Endothelial cell of hepatic sinusoid (primary cell): ENCODE measurements at regions not wholly inside any gene's neighbourhood (a gene's known extent, or its start where the extent isn't known, plus 50 kb on each side); places are given as distances from the start of the nearest gene placed in this dataset.

Experiments used
- in situ Hi-C: cut with HindIII; loops from 2 replicates; pipeline ENCODE4 v1.10.0; 2017; ENCODE audit warnings: low sequenced_read_pairs

DNA sequence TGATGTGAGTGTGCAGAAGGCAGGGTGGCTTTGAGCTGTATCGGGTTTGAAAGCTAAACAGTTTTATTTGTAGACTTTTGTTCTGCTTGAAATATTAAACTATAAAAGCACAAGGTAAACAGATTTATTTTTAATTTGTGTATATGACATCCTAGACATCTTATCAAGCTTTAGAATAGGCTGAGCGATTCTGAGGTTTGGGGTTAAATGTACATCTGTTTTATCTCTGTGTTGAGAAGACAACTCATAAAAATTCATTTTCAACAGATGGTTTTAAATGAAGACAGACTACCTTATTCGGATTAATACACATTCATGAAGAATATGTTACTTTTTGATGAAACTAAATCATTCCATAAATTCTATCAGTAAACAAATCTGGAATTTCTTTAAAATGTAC is 368.8 kb downstream of the RPRM start:
- in situ Hi-C loops, result no loop called here

DNA sequence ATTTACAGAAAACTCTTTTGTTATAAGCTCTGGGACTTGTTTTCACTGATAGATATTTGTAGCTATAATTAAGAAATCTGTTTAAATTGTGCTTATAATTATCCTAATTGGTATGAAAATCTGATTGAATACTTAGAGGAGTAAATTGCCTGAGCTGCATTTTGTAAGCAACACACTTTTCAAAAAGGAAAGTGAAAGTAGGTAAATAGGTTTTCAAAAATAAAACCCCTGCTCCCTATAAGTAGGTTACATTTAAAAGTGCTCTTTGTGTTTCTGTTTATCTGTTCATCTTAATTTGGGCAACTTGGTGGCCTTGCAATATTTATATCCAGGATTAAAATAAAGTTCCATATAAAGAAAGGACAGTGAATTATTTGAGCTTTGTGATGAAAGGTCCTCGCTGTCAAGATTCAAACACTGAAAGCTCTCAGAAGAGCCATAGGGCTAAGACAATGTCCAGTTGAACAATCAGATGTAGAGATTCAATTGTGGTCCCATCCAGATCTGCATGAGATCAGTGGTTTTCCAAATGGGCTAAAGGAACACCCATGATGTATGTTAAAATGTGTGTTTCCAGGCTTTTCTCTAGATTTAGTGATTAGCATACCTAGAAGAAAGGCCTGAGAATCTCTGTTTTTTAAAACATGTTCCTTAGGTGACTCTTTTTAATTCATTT is 371.6 kb downstream of the RPRM start:
- in situ Hi-C loops, result no loop called here

DNA sequence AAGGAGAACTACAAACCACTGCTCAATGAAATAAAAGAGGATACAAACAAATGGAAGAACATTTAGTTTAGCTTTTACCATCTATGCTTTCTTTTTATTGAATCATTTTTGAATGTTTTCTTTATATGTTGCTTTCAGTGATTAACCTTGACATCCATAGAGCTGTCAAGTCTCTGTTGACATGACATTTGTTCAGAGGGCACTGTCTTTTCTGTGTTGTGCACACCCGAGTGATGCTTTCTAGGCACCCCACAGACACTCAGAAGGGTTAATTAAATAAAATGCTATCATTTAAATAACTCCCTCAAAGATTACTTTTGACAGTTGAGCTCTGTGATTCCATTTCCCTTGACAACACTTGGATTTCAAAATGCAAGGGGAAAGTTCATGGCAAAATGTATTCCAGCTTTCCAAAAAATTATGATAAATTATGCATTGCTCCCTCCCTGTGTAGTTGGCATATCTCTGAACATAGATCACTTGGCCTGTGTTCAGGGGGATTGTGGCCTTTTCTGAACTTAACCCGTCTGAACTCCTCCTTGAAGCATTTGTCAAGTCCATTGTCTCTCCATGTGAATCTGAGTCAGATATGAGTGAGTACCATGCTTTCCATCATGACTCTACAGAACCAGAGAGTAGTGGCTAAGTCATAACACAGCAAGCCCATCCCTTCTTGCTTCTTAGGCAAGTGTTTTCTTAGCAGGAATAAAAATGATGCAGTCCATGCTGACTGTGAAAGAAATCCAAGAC is 372.6 kb downstream of the RPRM start:
- in situ Hi-C loops, result no loop called here

DNA sequence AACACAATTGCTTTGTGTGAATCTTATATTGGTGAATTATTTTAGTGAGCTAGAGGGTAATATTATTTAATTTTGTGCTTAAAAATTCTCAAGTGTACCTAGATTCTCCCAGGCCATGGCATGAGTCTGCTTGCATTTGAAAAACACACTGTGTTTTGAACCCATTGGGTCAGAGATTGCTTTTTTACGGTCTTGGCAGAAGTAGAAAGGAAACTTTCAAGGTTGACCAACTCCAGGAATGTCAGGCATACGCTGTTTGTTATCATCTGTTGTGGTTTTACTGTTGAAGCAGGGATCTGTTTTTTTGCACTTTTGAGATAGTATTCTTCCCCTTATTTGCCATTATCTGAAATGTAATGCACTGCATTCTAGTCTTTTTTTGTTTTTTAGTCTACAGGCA is 377.4 kb downstream of the RPRM start:
- in situ Hi-C loops, result no loop called here

DNA sequence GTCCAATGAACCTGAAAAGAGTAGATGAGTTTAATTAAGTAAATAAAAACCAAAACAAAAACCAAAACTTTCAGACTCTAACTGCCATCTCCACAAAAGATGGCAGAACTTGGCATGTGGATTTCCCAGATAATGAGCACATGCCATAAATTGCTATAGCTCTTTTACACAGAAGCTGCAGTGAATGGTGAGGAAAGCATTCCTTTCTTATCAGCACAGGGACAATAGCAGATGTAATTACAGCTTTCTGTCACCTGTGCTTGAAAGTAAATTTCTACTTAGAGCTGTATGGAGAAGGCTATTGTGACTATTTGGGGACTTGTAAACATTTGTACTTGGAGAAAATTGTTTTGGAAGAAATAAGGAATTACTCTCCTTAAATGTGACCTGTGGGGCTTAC is 378.4 kb downstream of the RPRM start:
- in situ Hi-C loops, result no loop called here

DNA sequence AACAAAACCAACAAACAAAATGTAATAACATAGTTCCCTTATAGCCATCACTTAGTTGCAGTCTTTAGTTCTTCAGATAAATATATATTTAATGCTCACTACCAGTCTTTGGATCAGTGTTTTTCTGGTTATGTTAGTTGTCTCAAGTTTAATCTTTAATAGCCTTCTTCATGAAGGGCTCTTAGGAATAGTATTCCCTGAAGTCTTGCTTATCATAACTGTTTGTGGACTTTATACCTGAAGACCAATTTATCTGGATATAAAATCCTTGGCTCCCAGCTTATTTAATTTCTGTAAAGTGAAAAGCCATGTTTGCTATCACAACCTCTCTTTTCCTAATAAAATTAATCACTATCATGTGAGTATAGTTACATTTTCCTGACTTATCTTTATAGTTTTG is 379.7 kb downstream of the ARL6IP6 start:
- in situ Hi-C loops, result no loop called here

DNA sequence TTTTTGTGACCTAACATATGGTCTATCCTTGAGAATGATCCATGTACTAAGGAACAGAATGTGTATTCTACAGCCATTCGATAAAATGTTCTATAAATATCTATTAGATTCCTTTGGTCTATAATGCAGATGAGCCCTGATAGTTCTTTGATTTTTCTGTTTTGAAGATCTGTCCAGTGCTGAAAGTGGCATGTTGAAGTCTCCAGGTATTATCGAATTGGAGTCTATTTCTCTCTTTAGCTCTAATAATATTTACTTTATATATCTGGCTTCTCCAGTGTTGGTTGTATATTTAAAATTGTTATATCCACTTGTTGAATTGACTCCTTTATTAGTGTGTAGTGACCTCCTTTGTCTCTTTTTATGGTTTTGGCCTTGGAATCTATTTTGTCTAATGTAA is 377.9 kb downstream of the ARL6IP6 start:
- in situ Hi-C loops, result no loop called here

DNA sequence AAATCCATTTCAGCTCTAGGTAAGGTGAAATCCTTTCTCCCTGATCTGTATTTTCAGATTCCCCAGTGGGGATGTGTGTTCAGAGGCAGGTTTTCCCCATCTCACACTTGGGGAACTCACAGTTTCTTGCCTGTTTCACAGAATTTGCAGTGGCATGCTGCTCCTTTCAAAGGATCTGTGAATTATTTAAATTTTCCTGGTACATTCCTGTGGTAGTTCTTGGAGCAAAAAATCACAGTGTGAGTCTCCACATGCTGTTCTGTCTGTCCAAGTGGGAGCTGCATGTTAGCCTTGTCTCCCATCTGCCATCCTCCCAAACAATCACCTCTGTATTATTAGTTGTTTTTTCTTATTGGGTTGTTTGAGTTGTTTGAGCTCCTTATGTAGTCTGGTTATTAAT is 372.9 kb downstream of the ARL6IP6 start:
- in situ Hi-C loops, result no loop called here

DNA sequence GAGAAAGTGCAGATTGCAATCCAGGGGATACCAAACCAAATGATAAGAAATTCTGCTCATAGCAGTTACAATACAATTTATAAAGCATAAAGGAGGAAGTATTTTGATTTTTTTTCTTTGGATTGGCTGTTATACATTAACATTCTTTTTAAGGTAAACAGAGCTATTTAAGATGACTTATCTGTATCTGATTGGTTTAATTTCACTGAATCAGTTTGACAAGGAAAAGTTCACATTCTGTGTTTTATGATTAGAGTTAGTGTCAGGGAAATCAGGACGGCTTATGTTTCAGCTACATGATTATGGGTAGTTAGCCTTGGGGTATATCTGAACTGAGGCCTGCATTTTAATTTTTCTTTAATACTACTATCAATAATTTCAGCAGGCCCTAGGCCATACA is 360.9 kb downstream of the ARL6IP6 start:
- in situ Hi-C loops, result no loop called here

DNA sequence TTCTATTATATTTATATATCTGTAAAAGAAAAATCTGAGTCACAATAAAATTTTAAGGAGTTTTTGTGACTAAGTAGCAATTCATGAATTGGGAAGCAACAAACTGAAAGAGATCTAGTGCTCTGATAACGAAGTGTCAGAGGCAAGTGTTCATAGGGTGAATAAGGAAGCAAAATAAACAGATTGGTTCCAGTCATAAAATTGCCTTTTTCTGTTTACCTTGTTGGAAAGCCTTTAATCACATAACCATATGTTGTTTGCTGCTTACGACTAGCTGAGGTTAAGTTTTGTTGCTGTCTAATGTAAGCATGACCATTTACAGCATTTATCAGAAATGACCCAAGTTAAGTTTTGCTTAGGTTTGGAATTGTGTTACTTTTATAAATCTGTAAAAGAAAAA is 358.9 kb downstream of the ARL6IP6 start:
- in situ Hi-C loops, result no loop called here

DNA sequence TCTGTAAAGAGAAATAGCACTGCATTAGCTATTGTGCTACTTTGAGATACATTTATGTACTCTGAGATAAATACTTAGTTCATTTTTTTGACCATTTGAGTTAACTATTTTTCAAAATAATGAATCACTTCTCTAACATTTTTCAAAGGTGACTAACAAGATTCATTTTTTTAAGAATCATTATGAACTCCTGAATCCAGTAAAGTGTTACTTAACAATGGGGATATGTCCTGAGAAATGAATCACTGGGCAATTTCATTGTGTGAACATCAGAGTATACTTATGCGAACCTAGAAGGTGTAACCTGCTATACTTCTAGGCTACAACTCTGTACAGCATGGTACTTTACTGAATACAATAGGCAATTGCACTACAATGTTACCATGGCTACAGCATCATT is 355.8 kb downstream of the ARL6IP6 start:
- in situ Hi-C loops, result no loop called here

DNA sequence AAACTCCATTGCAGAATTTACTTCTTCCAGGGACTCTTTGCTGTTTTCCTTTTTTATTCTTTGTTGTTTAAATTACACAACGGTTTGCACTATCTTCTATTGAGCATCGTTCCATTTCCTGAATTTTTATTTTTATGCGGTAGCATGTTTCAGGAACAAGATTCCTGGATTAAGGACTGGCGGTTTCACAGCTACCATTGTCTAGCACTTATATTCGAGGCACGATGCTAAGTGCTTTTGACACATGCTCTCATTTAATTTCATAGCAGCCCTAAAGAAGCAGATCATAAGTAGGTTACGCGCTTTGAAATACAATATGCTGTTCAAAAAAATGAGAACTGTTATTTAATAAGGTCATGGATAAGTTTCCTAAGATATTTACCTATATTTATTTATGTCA is 354.4 kb downstream of the ARL6IP6 start:
- in situ Hi-C loops, result no loop called here

DNA sequence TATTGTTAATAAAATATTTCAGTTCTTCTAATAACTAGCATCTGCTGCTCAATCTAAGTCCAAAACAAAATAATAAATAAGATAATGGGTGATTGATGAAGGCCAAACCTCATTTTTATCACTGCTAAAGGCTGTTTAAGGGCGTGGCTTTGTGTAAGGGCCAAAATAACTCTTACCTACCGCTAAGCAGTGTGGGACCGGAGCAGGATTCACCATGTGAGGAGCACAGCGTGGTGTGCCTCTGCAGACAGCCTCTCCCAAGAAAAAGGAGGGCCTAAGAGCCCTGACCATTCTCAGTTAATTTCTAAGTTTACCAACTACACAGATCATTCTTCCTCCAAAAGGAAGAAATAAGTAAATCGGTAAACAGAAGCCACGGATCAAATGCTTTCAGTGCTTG is 353.7 kb downstream of the ARL6IP6 start:
- in situ Hi-C loops, result no loop called here

DNA sequence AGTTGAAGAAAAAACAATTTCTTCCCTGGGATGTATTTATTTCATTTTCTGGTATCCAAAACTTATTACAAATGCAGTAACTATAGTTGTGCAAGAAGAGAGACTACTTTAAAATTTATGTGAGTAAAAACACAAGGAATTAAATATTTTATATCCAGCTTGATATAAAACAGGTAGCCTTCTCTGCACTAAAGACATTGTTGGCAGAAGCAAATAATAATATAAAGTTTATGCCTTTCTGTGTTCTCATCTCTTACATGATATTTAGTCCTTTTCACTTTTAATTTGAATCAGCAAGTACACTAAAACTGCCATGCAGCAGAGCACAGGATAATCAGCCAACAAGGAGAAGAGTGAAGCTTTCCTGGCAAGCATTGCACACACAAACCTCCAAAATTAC is 352.7 kb downstream of the ARL6IP6 start:
- in situ Hi-C loops, result no loop called here

DNA sequence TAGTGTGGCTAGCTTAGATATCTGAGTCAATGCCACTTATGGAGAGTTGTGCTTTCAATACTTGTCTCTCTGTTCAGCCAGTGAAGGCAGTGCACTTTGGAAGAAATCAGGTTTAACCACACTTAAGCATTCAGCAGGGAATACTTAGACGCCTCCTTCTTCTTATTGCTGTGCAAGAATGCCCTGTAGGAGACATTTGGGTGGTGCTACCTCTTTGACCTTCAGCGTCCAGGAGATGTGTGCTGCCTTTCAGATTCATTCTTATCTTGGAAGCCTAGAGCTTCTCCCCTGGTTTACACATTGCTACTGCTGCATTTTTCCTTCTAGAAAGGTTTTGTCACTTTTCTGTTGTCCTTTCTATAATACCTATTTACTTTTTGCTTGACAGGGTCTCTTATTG is 350.5 kb downstream of the ARL6IP6 start:
- in situ Hi-C loops, result no loop called here

DNA sequence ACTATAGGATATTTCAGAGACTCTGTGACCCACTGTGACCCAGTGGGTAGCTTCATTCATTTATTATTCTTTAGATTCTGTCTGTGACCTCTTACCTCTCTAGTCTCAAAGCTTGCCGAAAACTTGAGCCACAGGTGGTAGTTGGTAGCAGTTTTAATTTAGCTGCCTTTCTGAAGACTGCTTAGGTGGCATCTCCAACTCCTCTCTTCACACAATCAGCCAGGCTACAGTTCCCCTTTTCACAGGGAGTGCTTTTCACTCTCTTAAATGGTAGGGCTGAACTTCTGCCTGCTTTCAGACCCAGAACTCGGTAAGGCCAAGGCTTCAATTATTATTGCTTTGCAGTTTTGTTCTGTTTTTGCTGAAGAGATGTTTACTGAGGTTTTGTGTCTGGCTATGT is 349.6 kb downstream of the ARL6IP6 start:
- in situ Hi-C loops, result no loop called here

DNA sequence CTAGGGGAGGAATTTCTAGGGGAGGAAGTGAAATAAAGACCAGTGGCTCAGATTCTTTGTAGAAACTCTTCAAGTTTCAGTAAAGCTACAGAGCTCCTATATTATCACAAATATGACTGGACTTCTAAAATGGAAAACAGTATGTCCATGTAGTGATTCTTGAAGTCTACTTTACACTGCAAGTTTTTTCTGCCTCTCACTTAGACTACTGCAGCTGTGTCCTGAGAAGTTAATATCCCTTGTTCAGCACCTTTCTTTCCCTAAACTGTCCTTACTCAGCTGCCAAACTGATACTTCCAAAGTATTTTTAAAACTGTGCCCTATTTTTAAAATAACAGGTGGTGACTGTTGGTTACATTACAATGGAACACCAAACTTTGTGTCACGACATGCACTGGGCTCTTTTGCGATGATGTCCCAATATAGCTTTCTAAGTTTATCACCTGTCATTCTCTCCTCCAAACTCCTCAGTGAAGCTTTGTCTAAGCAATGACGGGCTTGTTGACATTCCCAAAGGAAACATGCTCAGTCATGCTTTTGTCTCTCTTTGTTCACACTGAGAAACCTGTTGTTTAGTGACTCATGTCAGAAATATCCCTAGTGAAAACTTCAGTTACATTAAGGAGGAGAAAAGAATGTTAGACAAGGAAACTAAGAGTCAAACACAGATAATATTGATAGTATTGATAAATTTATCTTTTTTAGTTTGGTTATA is 341.1 kb downstream of the ARL6IP6 start:
- in situ Hi-C loops, result no loop called here

DNA sequence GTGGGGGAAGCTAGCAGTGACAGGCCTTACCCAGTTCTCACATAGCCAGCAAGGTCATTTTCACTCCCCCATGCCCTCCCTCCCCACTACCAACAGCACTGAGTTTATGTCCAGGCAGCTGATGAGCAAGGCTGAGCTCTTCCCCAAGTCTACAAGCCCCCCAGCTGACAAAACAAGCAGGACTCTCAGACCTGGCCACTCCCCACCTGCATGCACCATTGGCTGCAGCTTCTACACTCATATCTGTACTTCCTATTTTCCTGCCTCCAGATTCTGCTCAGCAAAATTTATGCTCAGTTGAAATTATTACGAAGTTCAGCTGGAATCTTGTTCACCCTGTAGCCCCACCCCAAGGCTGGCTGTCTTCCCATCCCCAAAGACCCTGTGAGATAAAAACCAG is 339.3 kb downstream of the ARL6IP6 start:
- in situ Hi-C loops, result no loop called here

DNA sequence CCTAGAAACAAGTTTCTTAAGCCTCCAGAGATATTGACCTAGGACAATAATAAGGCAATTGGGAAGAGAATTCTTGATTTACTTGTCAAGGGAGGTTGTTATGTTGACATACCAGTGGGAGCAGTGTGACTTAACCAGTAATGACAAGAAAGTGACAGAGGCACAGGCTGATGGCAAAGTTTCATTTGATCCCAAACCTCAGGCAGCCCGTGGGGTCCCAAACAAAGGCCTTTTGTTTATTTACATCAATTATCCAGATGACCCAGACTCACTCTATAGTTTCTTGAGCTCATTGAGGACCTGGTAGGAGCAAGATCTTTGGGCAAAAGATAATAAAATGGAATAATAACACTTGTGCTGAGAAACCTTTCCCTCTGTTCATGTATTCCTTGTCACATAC is 336.8 kb downstream of the ARL6IP6 start:
- in situ Hi-C loops, result no loop called here

DNA sequence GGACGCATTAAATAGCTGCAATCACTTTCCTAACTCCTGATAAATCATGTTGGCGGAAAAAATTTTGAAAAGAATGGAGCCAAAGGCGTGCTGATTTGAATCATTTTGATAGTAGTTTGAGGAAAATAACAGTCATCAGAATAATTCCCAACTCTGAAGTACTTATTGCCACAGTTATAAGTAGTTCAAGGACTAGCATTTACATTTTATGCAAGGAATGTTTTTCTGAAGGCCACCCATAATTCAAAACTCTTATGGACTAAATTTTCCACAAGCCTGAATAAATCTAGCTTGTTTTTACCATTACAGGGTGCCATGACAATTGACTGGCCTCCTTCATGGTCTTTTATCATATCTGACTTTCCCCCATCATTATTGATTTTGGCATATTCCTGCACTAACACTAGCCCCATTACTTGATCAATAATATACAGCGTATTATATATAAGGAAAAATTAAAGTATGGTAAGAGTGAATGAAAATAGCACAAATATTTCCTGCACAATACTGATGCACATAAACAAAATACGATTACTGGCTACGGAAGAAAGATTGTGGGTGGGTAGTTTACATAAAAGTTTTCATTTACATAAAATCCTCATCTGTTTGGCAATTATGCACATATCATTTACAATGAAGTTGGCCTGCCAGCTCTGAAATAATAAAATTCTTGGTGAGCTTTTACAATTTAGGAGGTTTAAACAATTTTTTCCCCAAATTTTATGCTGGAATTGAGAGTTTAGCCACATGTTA is 334.6 kb downstream of the ARL6IP6 start:
- in situ Hi-C loops, result no loop called here

DNA sequence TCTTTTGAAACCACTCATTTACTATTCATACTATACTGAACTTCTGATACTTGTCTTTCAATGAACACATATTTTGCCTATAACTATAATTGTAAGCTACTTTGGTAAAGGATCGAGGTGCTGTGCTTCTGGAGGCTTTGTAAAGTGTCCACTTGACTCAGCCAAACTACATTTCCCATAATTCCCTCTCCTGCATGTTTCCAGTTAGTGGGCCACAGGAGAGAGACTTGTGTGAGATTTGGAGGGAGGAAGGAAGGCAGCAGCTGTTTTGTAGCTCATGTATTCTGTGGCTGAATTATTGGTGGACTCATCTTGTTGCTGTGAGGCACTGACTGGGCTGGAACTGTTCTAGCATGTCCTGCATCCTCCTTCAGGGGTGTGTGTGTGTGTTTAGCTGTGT is 328.8 kb downstream of the ARL6IP6 start:
- in situ Hi-C loops, result no loop called here
